Nephron progenitor cell (in vitro differentiated cells): ENCODE measurements at regions not wholly inside any gene's neighbourhood (a gene's known extent, or its start where the extent isn't known, plus 50 kb on each side); places are given as distances from the start of the nearest gene placed in this dataset.
A peak's percentile ranks its signal among the peaks of the same experiment; 100 is the strongest.

ENCODE experiments used
- DNase-seq: peaks from one replicate; pipeline ENCODE4 v3.0.0; 2021
- H3K27ac Mint-ChIP-seq: 2 replicates; pipeline ENCODE4 v1.8.0; 2021; ENCODE audit warnings: mild to moderate bottlenecking, moderate library complexity, mixed read lengths
- H3K27me3 Mint-ChIP-seq: 2 replicates; pipeline ENCODE4 v1.8.0; 2021; ENCODE audit warnings: mild to moderate bottlenecking, low read depth, mixed read lengths; ENCODE audit not compliant: poor library complexity
- H3K36me3 Mint-ChIP-seq: 2 replicates; pipeline ENCODE4 v1.8.0; 2021; ENCODE audit warnings: low read depth, mixed read lengths
- H3K4me1 Mint-ChIP-seq: 2 replicates; pipeline ENCODE4 v1.8.0; 2021; ENCODE audit warnings: mixed read lengths
- H3K4me3 Mint-ChIP-seq: 2 replicates; pipeline ENCODE4 v1.8.0; 2021; ENCODE audit warnings: mild to moderate bottlenecking, moderate library complexity, mixed read lengths
- H3K9me3 Mint-ChIP-seq: 2 replicates; pipeline ENCODE4 v1.8.0; 2021; ENCODE audit warnings: mild to moderate bottlenecking, moderate library complexity, mixed read lengths
- TF ChIP-seq, protein P1 (sequence below): fragments of 200-600 bp; sonication (generic); IDR thresholded peaks from 2 replicates; pipeline ENCODE4 v1.5.0; 2021; ENCODE audit warnings: antibody characterized with exemption

DNA sequence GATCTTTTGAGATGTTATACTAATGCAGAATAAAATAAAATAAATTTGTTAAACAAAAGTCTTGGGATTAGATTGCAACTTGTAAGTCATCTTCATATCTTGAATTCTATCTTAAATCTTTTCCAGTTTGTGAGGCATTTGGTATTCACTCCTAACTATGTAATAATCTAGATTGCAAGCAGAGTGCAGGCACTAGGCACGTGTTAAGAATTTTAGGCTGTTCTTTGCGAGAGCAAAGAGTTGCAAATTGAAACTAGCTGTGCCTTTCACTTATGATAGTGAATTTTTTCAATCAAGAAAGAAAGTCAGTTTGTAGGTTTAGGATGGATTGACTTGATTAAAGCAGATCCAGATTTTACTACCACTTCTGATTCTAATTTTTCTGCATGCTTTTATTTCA is 264.1 kb upstream of the SPRY2 start:
- no peak overlapping the region for H3K4me3 Mint-ChIP-seq
- H3K4me1 Mint-ChIP-seq, result no peaks in the 10 kb centered on the region
- H3K27ac Mint-ChIP-seq, result no peak overlapping the region
- H3K27me3 Mint-ChIP-seq, result peaks cover 4% of the 10 kb centered on the region
- H3K36me3 Mint-ChIP-seq, result no peaks in the 10 kb centered on the region
- no peaks in the 10 kb centered on the region for H3K9me3 Mint-ChIP-seq
- TF ChIP-seq, protein P1, sequence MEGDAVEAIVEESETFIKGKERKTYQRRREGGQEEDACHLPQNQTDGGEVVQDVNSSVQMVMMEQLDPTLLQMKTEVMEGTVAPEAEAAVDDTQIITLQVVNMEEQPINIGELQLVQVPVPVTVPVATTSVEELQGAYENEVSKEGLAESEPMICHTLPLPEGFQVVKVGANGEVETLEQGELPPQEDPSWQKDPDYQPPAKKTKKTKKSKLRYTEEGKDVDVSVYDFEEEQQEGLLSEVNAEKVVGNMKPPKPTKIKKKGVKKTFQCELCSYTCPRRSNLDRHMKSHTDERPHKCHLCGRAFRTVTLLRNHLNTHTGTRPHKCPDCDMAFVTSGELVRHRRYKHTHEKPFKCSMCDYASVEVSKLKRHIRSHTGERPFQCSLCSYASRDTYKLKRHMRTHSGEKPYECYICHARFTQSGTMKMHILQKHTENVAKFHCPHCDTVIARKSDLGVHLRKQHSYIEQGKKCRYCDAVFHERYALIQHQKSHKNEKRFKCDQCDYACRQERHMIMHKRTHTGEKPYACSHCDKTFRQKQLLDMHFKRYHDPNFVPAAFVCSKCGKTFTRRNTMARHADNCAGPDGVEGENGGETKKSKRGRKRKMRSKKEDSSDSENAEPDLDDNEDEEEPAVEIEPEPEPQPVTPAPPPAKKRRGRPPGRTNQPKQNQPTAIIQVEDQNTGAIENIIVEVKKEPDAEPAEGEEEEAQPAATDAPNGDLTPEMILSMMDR, result no peak
- no peak for DNase-seq

DNA sequence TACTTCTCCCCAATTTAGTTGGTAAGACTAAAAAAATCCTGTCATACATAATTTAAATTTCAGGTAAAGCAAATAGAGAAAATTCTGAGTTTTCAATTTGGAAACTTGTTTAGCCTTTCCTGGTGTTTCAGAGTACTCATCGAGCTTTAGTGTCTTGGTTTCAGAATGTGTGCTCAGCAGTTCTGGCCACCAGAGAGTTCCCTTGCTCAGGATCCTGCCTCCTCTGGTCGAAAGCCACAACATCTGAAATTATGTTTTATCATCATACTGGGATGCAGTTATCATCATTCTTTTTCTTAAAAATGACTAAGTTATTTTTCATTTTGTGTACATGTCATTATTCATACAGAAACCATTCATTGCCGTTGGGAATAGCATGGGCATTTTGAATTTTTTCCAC is 263.2 kb upstream of the SPRY2 start:
- no peak for DNase-seq
- H3K4me3 Mint-ChIP-seq, result no peak overlapping the region
- TF ChIP-seq, protein P1, result no peak
- no peaks in the 10 kb centered on the region for H3K36me3 Mint-ChIP-seq
- H3K27ac Mint-ChIP-seq, result no peak overlapping the region
- H3K9me3 Mint-ChIP-seq, result no peaks in the 10 kb centered on the region
- H3K4me1 Mint-ChIP-seq, result peaks cover 8% of the 10 kb centered on the region
- H3K27me3 Mint-ChIP-seq, result peaks cover 4% of the 10 kb centered on the region

DNA sequence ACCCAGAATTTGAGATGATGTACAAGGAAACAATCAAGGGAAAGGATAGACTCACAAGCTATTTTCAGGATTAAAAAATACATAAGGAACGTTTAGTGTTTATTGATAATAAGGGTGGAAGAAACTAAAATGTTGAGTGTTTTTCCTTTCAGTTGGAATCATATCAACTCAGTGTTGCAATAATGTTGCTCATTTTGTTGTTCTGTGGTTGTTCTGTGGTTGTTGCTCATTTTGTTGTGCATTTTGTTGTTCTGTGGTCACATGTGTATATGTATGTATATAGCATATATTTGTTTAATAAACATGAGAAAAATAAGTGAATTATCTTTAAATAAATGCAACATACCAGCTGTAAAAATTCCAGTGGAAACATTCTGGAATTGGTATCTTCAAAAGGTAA is 262.4 kb upstream of the SPRY2 start:
- TF ChIP-seq, protein P1, result no peak
- no peaks in the 10 kb centered on the region for H3K36me3 Mint-ChIP-seq
- no peaks in the 10 kb centered on the region for H3K9me3 Mint-ChIP-seq
- H3K27me3 Mint-ChIP-seq, result peaks cover 4% of the 10 kb centered on the region
- peaks cover 9% of the 10 kb centered on the region for H3K4me1 Mint-ChIP-seq
- H3K27ac Mint-ChIP-seq, result no peak overlapping the region
- no peak overlapping the region for H3K4me3 Mint-ChIP-seq
- DNase-seq, result no peak

DNA sequence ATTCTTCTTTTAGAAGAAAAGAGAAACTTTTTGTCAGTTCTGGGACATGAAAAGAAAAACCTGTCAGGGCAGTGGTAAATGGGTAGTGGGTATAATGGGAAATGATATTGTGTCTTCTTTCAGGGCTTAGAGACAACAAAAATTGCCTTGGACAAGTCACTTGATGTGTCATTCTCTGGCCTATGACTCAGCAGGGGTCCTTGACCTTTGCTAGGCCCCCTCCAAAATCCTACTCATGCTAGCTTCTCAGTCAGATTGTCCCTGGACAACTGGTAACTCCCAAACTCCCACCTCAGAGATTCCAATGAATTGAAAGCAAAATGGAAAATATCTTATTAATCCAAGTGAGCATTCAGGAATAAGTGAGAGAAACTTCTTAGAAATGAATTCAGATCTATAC is 258.8 kb upstream of the SPRY2 start:
- Mint-ChIP-seq H3K36me3 (no peaks in the 10 kb centered on the region), H3K4me1 (peaks cover 27% of the 10 kb centered on the region), H3K27me3 (no peaks in the 10 kb centered on the region), H3K4me3 (no peak overlapping the region), H3K27ac (peak overlapping the region; percentile 6), H3K9me3 (no peaks in the 10 kb centered on the region)
- TF ChIP-seq, protein P1, result no peak
- DNase-seq, result no peak

DNA sequence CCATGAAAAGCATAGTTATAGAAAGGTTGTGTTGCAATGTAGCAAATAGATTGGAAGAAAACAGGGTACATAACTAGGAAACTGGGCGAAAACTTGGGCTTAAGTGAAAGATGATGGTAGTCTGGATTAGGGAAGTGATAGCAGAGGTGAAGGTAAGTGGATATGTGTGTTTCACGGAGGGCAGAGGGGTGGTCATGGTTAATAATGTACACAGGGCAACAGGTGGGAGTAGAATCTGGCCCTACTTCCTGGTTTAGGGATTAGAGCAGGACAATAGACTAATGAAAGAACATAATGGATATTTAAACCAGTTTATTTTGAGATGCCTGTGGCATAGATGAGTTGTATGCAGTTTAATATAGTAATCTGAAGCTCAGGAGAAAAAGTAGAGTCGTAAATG is 257.3 kb upstream of the SPRY2 start:
- Mint-ChIP-seq H3K27ac (no peak overlapping the region), H3K27me3 (no peaks in the 10 kb centered on the region), H3K36me3 (no peaks in the 10 kb centered on the region), H3K9me3 (no peaks in the 10 kb centered on the region), H3K4me1 (peaks cover 31% of the 10 kb centered on the region), H3K4me3 (no peak overlapping the region)
- no peak for DNase-seq
- TF ChIP-seq, protein P1, result no peak

DNA sequence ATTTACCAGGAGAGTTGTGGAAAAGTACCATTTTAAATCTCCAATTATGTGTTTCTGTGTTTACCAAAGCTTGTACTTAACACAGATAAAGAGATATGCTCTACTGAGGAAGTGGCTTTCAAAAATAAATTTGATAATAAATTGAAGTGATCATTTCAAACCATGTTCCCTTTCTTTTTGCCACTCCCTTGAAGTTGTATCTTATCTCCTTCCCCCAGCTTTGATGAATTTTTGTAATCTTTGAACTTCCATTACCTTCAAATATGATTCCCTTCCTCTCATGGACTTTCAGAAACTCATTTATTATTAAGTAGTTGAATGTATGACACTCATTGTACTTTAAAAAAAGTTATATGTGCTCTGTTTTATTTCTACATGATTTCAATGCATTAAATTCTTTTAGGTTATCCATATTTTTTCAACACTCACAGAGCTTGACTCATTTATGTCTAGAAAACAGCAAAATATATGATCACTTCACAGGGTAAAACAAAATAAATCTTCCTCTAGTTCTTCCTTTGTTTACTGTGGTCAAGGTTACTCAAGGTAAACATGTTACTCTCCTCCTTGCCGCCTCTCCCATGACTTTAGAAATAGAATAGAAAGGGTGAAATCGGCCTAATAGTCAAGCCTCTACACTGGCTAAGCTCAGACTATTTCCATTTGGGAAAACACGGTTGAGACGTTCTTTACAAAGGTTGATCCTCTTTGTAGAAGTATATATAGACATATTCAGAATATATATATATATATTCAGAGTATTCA is 251.2 kb upstream of the SPRY2 start:
- DNase-seq, result no peak
- H3K4me1 Mint-ChIP-seq, result peaks cover 26% of the 10 kb centered on the region

More for the DNA sequence above, 251.2 kb upstream of the SPRY2 start:
- Mint-ChIP-seq H3K4me3 (no peak overlapping the region), H3K27ac (peak overlapping the region; percentile 76), H3K27me3 (no peaks in the 10 kb centered on the region), H3K9me3 (peaks cover 8% of the 10 kb centered on the region), H3K36me3 (no peaks in the 10 kb centered on the region)
- TF ChIP-seq, protein P1, result no peak
